HG02763 (cell line): ENCODE measurements at regions not wholly inside any gene's neighbourhood (a gene's known extent, or its start where the extent isn't known, plus 50 kb on each side); places are given as distances from the start of the nearest gene placed in this dataset.

Source experiments
- ATAC-seq: cut with Tn5 transposase; IDR thresholded peaks from one replicate; pipeline ENCODE4 v1.9.1; 2021; ENCODE audit warnings: mild to moderate bottlenecking, moderate library complexity; ENCODE audit not compliant: unreplicated experiment

DNA sequence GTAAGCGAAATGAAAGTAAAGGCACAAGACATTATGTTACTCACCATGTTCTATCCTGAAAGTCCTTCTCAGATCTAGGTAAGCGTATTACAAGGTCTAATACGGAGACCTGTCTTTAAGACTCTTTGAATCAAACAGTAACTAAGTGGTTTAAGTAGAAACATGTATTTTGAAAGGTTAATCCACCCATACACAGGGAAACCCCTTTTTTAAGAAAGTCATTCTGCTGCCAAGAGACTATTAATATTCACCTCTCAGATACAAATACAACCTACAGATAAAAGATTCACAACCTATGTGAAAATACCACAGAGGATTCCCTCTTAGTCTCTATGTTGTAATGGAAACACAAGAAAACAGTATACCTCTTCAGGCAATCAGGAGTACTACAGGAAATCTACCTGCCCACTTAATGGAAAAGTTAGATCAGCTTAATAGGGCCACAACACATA is 63.2 kb upstream of the TNIP3 start:
- ATAC-seq, result peak; percentile 66

DNA sequence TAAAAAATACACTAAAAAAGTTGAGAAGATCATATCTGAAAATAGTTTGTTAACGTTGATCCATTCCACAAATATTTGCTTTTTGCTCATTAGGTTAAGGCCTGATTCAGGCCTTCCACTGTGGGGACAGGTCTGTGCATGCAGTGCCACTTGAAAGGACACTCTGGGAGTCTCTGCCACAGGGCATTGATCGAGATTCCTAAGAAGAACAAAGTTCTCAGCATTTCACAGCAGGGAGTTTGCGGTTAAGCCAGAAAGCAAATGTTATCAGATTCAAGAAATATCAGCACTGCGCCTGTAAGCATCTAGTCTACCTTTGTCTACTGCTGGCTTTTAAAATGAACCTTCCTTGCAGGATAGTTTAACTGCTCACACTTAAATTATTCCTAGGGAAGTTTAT is 62.2 kb upstream of the TNIP3 start:
- no peak for ATAC-seq

DNA sequence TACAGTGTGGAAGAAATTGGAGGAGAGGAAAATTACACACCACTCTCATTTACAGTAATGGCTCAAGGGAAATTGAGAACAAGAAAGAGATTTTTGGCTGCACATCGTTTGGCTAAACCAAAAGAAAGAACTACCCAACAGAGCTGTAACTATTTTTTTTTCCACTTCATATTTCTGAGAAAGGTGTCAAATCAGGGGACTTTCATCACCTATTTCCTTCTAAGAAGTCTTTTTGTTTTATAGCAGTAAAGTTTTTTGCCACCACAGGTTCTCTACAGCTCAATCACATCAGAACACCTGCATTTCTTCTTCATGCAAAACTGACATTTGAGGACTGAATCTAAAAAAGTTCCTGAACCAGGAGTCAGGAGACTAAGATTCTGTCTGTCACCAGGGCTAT is 57.5 kb upstream of the TNIP3 start:
- ATAC-seq, result no peak

DNA sequence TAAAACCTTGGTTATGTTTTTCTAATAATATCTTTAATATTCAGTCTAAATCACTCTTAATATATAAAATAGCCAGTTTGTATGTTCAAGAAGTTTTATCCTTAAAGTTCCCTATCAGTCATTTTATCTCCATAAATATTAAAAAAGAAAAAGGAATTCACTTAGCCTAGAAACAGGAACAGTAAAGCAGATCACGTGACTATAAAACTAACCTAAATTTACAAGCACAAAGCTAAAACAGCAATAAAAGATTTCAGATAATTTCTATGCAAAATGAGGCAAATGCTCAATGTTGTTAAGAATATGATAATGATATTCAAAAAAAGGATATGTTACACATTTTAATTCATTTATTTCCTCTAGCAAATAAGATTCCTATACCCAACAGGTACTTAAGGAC is 57.1 kb upstream of the TNIP3 start:
- no peak for ATAC-seq

DNA sequence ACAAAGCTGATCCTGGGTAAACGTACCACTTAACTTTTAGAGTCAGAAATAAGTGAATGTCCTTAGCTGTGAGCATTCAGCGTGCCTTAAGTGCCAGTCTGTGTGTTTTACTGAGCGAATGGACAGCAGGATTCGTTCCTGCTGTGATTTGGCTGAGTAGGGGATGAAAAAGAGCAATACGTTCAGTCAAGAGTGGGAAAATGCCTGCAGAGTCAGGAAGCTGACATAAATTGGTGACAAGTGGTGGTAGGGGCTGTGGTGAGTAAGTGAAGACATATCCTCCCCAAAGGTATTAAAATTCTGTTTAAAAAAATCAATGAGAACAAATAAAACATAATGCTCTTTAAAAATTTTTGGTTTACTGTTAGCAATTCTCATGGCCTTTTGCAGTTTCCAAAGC is 56.6 kb upstream of the TNIP3 start:
- ATAC-seq, result no peak

DNA sequence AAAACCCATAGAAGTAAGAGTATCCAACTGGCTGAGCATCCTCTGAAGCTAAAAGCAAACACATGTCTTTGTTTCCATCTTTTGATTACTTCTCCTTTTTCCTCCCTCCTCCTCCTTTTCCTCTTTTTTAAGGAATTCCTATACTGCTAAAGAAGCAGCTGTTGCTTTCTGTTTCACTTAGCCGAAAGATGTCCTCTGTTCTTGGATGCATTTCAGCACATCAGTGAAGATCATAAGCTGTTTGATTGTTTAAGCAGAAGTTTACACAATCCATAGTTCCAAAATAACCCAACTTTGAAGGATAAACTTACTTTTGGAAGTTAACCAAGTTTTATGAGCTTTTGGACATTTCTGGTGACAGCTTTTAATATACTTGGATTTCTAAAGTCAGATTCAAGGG is 55.1 kb upstream of the TNIP3 start:
- no peak for ATAC-seq

DNA sequence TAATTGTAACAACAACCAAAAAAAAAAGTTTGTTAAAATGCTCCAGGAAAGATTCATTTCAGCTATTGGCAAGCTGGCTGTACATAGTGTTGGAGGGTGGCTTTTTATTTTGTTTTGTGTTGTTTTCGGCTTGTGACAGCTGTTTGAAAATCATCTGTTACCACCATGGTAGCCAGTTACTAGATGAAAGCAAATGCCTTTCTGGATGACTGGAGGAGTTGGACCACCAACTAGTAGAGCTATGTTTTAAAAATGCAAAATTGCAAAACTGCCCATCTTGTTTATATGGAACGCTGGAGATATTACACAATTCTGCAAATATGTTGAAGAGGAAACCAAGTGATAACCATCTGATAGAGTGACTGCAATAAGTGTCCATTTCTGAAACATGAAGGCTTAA is 53.2 kb upstream of the TNIP3 start:
- no peak for ATAC-seq

DNA sequence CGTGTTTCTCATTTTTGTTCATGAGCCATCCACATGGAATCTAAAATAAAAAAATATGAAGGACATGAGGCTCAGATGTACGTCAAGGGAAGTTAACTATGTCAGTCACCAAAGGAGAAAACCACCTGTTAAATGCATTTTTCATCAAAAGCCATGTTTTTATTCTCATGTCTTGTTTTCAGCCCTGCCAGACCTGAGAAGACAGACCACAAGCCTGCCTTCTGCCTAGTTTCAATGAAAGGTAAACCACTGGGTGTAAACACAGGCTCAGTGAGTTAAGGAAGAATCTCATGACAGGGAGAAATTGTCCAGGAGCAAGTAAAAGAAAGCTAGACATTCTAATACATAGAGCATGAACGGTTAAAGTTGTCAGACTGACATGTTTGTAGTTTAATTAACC is 52.3 kb upstream of the TNIP3 start:
- no peak for ATAC-seq

DNA sequence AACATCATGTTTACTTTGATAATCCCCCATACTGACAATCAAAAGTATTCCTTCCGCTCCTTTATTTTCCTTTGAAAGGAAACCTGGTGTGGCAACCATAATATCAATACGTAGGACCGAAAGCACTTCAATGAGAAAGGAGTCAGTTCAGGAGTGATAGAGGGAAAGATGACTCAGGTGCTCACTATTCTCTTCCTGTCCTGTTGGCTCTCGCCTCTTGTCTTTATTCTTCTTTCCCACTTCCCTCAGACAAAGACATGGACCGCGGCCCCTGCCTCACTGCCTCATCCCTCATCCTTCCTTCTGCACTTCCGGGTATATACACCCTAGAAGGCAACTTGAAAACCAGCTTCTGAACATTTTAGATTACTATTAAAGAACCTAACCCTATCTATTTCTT is 49.8 kb upstream of the TNIP3 start:
- no peak for ATAC-seq
